Neural cell (in vitro differentiated cells): ENCODE measurements at regions not wholly inside any gene's neighbourhood (a gene's known extent, or its start where the extent isn't known, plus 50 kb on each side); places are given as distances from the start of the nearest gene placed in this dataset.

Experiments
- EP300 ChIP-seq: fragments of 450-650 bp; conservative IDR thresholded peaks from 2 replicates; pipeline ENCODE4 v1.6.1; 2014; ENCODE audit warnings: antibody characterized with exemption, mild to moderate bottlenecking, moderate library complexity; ENCODE audit not compliant: poor library complexity, severe bottlenecking
- POLR2AphosphoS5 ChIP-seq: IDR thresholded peaks from 2 replicates; pipeline ENCODE4 v1.6.1; 2012
- RAD21 ChIP-seq: fragments of 450-650 bp; conservative IDR thresholded peaks from 2 replicates; pipeline ENCODE4 v1.6.1; 2014; ENCODE audit warnings: antibody characterized with exemption, mild to moderate bottlenecking, moderate library complexity
- REST ChIP-seq: IDR thresholded peaks from 2 replicates; pipeline ENCODE4 v1.6.1; 2012; ENCODE audit warnings: borderline replicate concordance
- TAF1 ChIP-seq: IDR thresholded peaks from 2 replicates; pipeline ENCODE4 v1.6.1; 2012; ENCODE audit warnings: low read depth
- TF ChIP-seq, protein P1 (sequence below): fragments of 450-650 bp; IDR thresholded peaks from 2 replicates; pipeline ENCODE4 v1.5.1; 2014; ENCODE audit warnings: antibody characterized with exemption, mild to moderate bottlenecking, moderate library complexity; ENCODE audit not compliant: poor library complexity, severe bottlenecking

- TF ChIP-seq REST (no peak), RAD21 (no peak), POLR2AphosphoS5 (no peak), EP300 (no peak), TAF1 (no peak)
- TF ChIP-seq, protein P1, sequence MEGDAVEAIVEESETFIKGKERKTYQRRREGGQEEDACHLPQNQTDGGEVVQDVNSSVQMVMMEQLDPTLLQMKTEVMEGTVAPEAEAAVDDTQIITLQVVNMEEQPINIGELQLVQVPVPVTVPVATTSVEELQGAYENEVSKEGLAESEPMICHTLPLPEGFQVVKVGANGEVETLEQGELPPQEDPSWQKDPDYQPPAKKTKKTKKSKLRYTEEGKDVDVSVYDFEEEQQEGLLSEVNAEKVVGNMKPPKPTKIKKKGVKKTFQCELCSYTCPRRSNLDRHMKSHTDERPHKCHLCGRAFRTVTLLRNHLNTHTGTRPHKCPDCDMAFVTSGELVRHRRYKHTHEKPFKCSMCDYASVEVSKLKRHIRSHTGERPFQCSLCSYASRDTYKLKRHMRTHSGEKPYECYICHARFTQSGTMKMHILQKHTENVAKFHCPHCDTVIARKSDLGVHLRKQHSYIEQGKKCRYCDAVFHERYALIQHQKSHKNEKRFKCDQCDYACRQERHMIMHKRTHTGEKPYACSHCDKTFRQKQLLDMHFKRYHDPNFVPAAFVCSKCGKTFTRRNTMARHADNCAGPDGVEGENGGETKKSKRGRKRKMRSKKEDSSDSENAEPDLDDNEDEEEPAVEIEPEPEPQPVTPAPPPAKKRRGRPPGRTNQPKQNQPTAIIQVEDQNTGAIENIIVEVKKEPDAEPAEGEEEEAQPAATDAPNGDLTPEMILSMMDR = no peak
These were observed 141.7 kb upstream of the PRLR start for GRCh38 chr5:35371951-35372426.
